ENCODE measurements at regions not wholly inside any gene's neighbourhood (a gene's known extent, or its start where the extent isn't known, plus 50 kb on each side); places are given as distances from the start of the nearest gene placed in this dataset.

DNA sequence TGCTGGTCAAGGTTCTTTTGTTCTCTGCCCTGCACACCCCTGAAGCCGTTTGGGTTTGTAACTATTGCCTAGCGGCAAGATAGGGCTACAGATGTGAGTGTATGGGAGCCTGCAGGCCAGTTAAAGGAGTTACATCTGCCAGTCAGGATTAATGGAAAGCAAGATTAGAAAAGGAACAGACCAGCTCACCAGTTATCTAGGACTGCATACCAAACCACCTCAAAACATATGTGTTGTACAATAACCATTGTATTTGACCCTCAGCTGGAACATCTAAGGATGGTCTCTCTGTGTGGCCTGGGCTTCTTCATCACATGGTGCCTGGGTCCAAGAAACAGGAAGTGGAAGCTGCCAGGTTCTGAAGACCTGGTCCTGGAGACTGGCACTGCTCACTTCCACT is 52.5 kb upstream of the FBXO28 start:
- no peak overlapping the region for H3K4ac ChIP-seq (ENCODE audit: low read depth in 1 of 2, low read length in 2 of 2)
- no peak overlapping the region for H3K18ac ChIP-seq (ENCODE audit: low read depth in 1 of 2, low read length in 2 of 2)
- H3K4me3 ChIP-seq (ENCODE audit: insufficient read depth in 1 of 2, low read depth in 1 of 2, low read length in 2 of 2) = no peak overlapping the region
- DNase-seq = no peak
- no peak overlapping the region for H2BK15ac ChIP-seq (ENCODE audit: low read depth, poor library complexity, severe bottlenecking)
- H2BK12ac ChIP-seq (ENCODE audit: low read length in 2 of 2) = no peak overlapping the region
- H2BK5ac ChIP-seq (ENCODE audit: low read depth, low read length, poor library complexity, severe bottlenecking) = no peak overlapping the region
- H4K8ac ChIP-seq (ENCODE audit: low read length) = no peak overlapping the region
- H4K91ac ChIP-seq (ENCODE audit: low read length) = no peak overlapping the region
- H3K79me1 ChIP-seq (replicated peaks; ENCODE audit: low read length, poor library complexity, severe bottlenecking) = no peaks in the 10 kb centered on the region
- 88% methylated on average over 2 of the region's 2 CpGs for WGBS
- H3K36me3 ChIP-seq (ENCODE audit: control insufficient read depth in 1 of 2, insufficient read depth in 2 of 2, low read depth in 1 of 2, low read length in 2 of 2) = no peaks in the 10 kb centered on the region
- peak overlapping the region; percentile 15 for H2AK5ac ChIP-seq (ENCODE audit: low read length, severe bottlenecking)
- no peak overlapping the region for H3K4me2 ChIP-seq (ENCODE audit: low read length, poor library complexity, severe bottlenecking)
- no peak overlapping the region for H3K27ac ChIP-seq (ENCODE audit: low read length, poor library complexity, severe bottlenecking)
- H3K4me1 ChIP-seq (ENCODE audit: control insufficient read depth, insufficient read depth, low read depth, low read length) = peaks cover 3% of the 10 kb centered on the region
- H2BK120ac ChIP-seq (ENCODE audit: low read depth, low read length) = no peak overlapping the region
- peaks cover 0 to 10% of the 10 kb centered on the region in 2 experiments for H3K27me3 ChIP-seq (ENCODE audit: control insufficient read depth in 1 of 2, insufficient read depth in 1 of 2, low read length in 2 of 2)
- no peak overlapping the region for H3K9ac ChIP-seq (ENCODE audit: low read length)
- H3K14ac ChIP-seq (ENCODE audit: low read length in 2 of 2) = no peak overlapping the region
- peaks cover 4% of the 10 kb centered on the region for H3K9me3 ChIP-seq (ENCODE audit: control insufficient read depth, low read length)
- no peak overlapping the region for H2AFZ ChIP-seq (ENCODE audit: low read depth, low read length)
- no peak overlapping the region for H3K23ac ChIP-seq (ENCODE audit: low read length in 2 of 2)

DNA sequence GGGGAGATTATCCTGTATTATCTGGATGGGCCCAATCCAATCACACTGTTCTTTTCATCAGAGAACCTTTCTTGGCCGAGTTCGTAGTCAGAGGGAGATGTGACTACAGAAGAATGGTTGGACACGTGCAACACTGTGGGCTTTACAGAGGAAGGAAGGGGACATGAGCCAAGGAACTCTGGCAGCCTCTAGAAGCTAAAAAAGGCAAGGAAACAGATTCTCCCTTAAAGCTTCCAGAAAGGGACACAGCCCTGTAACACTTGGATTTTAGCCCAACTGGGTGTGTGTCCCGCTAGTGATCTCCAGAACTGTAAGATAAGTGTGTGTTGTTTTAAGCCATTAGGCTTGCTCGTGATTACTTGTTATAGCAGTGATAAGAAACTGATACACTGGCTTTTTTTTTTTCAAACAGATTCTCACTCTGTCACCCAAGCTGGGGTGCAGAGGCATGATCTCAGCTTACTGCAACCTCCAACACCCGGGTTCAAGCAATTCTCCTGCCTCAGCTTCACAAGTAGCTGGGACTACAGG is 53.9 kb upstream of the FBXO28 start:
- H3K14ac ChIP-seq (ENCODE audit: low read length in 2 of 2) = no peak overlapping the region

DNA sequence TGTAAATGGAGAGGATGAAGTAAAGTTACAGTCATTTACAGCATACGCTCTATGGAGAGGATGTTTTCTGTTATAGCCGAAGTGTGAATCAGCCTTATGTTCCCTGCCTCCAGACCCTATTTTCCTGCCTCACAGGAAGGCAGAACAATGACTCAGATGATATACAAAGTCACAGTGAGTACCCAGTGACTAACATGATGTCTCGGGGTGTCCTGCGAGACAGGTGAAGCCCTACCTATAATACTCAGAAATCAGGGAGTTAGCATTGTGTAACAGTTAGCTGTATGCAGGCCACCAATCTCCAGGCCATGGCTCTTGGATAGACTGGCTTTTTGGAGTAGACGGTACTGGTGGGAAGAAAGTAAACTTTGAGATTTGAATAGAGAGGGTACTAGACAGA is 55.6 kb upstream of the FBXO28 start:
- Histone ChIP-seq H3K79me1 (replicated peaks; ENCODE audit: low read length, poor library complexity, severe bottlenecking) (no peaks in the 10 kb centered on the region), H2BK5ac (ENCODE audit: low read depth, low read length, poor library complexity, severe bottlenecking) (no peak overlapping the region), H4K8ac (ENCODE audit: low read length) (no peak overlapping the region), H3K36me3 (ENCODE audit: control insufficient read depth in 1 of 2, insufficient read depth in 2 of 2, low read depth in 1 of 2, low read length in 2 of 2) (no peaks in the 10 kb centered on the region), H3K4me2 (ENCODE audit: low read length, poor library complexity, severe bottlenecking) (no peak overlapping the region), H3K18ac (ENCODE audit: low read depth in 1 of 2, low read length in 2 of 2) (no peak overlapping the region), H3K4ac (ENCODE audit: low read depth in 1 of 2, low read length in 2 of 2) (no peak overlapping the region), H2AFZ (ENCODE audit: low read depth, low read length) (no peak overlapping the region), H3K14ac (ENCODE audit: low read length in 2 of 2) (no peak overlapping the region), H2BK120ac (ENCODE audit: low read depth, low read length) (no peak overlapping the region), H3K4me3 (ENCODE audit: insufficient read depth in 1 of 2, low read depth in 1 of 2, low read length in 2 of 2) (no peak overlapping the region), H3K23ac (ENCODE audit: low read length in 2 of 2) (no peak overlapping the region), H2BK15ac (ENCODE audit: low read depth, poor library complexity, severe bottlenecking) (no peak overlapping the region), H3K27ac (ENCODE audit: low read length, poor library complexity, severe bottlenecking) (no peak overlapping the region), H3K27me3 (ENCODE audit: control insufficient read depth in 1 of 2, insufficient read depth in 1 of 2, low read length in 2 of 2) (peaks cover 0 to 5% of the 10 kb centered on the region in 2 experiments), H3K4me1 (ENCODE audit: control insufficient read depth, insufficient read depth, low read depth, low read length) (no peaks in the 10 kb centered on the region), H4K91ac (ENCODE audit: low read length) (no peak overlapping the region), H2BK12ac (ENCODE audit: low read length in 2 of 2) (no peak overlapping the region), H2AK5ac (ENCODE audit: low read length, severe bottlenecking) (no peak overlapping the region), H3K9ac (ENCODE audit: low read length) (no peak overlapping the region), H3K9me3 (ENCODE audit: control insufficient read depth, low read length) (peaks cover 4% of the 10 kb centered on the region)
- WGBS = 67% methylated on average over 5 of the region's 5 CpGs
- DNase-seq = no peak

More for the DNA sequence above, 53.9 kb upstream of the FBXO28 start:
- Histone ChIP-seq H2BK5ac (ENCODE audit: low read depth, low read length, poor library complexity, severe bottlenecking) (no peak overlapping the region), H3K23ac (ENCODE audit: low read length in 2 of 2) (no peak overlapping the region), H2AK5ac (ENCODE audit: low read length, severe bottlenecking) (no peak overlapping the region), H4K8ac (ENCODE audit: low read length) (no peak overlapping the region), H3K9ac (ENCODE audit: low read length) (no peak overlapping the region), H3K4me1 (ENCODE audit: control insufficient read depth, insufficient read depth, low read depth, low read length) (peaks cover under 1% of the 10 kb centered on the region), H3K9me3 (ENCODE audit: control insufficient read depth, low read length) (peaks cover 4% of the 10 kb centered on the region), H2AFZ (ENCODE audit: low read depth, low read length) (no peak overlapping the region), H2BK120ac (ENCODE audit: low read depth, low read length) (no peak overlapping the region), H3K4me2 (ENCODE audit: low read length, poor library complexity, severe bottlenecking) (no peak overlapping the region), H3K36me3 (ENCODE audit: control insufficient read depth in 1 of 2, insufficient read depth in 2 of 2, low read depth in 1 of 2, low read length in 2 of 2) (no peaks in the 10 kb centered on the region), H3K18ac (ENCODE audit: low read depth in 1 of 2, low read length in 2 of 2) (no peak overlapping the region), H2BK15ac (ENCODE audit: low read depth, poor library complexity, severe bottlenecking) (no peak overlapping the region), H3K27me3 (ENCODE audit: control insufficient read depth in 1 of 2, insufficient read depth in 1 of 2, low read length in 2 of 2) (peaks cover 0 to 10% of the 10 kb centered on the region in 2 experiments), H2BK12ac (ENCODE audit: low read length in 2 of 2) (no peak overlapping the region), H3K79me1 (replicated peaks; ENCODE audit: low read length, poor library complexity, severe bottlenecking) (no peaks in the 10 kb centered on the region), H3K27ac (ENCODE audit: low read length, poor library complexity, severe bottlenecking) (no peak overlapping the region), H3K4me3 (ENCODE audit: insufficient read depth in 1 of 2, low read depth in 1 of 2, low read length in 2 of 2) (no peak overlapping the region), H3K4ac (ENCODE audit: low read depth in 1 of 2, low read length in 2 of 2) (no peak overlapping the region), H4K91ac (ENCODE audit: low read length) (no peak overlapping the region)
- 94% methylated on average over 4 of the region's 6 CpGs for WGBS
- no peak for DNase-seq

DNA sequence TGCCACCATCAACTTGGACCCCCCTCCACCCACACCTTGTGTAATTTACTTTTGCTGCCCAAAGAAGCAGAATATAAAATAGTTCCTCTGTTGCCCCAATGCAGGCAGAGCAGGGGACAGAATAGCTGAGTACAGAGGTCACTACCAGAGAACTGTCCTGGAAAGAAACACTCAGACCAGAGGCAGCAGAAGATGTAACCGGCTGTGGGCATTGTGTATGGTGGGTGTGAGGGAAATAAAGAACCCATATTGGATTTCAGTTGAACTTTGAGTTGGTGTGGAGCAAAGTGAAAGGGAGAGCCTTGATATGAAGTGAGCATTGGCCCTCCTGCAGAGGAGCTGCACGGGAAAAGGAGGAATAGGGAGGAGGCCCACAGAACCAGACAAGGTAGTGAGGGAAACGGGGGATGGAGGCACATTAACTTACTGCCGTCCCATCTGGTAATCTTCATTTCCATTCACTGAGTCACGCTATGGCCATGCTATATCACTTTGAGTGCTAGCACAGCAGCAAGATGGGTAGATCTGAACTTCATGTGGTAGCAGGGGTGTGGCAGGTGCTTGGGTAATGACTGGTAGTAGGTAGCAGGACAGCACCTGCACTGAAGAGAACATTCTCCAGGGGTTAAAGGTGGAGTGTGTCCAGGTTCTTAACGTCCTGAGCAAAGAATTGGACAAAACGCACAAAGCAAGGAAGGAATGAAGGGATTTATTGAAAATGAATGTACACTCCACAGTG is 56.3 kb upstream of the FBXO28 start:
- Histone ChIP-seq H3K18ac (ENCODE audit: low read depth in 1 of 2, low read length in 2 of 2) (no peak overlapping the region), H3K14ac (ENCODE audit: low read length in 2 of 2) (peak overlapping the region in 1 of 2 experiments; percentile 13), H2AK5ac (ENCODE audit: low read length, severe bottlenecking) (no peak overlapping the region), H4K8ac (ENCODE audit: low read length) (no peak overlapping the region), H3K9me3 (ENCODE audit: control insufficient read depth, low read length) (peaks cover 4% of the 10 kb centered on the region), H2BK12ac (ENCODE audit: low read length in 2 of 2) (no peak overlapping the region), H2AFZ (ENCODE audit: low read depth, low read length) (no peak overlapping the region), H3K4me3 (ENCODE audit: insufficient read depth in 1 of 2, low read depth in 1 of 2, low read length in 2 of 2) (no peak overlapping the region), H2BK5ac (ENCODE audit: low read depth, low read length, poor library complexity, severe bottlenecking) (no peak overlapping the region), H3K27ac (ENCODE audit: low read length, poor library complexity, severe bottlenecking) (no peak overlapping the region), H4K91ac (ENCODE audit: low read length) (no peak overlapping the region), H2BK120ac (ENCODE audit: low read depth, low read length) (no peak overlapping the region), H3K79me1 (replicated peaks; ENCODE audit: low read length, poor library complexity, severe bottlenecking) (no peaks in the 10 kb centered on the region), H3K23ac (ENCODE audit: low read length in 2 of 2) (no peak overlapping the region), H3K27me3 (ENCODE audit: control insufficient read depth in 1 of 2, insufficient read depth in 1 of 2, low read length in 2 of 2) (peaks cover 0 to under 1% of the 10 kb centered on the region in 2 experiments), H3K4ac (ENCODE audit: low read depth in 1 of 2, low read length in 2 of 2) (no peak overlapping the region), H3K36me3 (ENCODE audit: control insufficient read depth in 1 of 2, insufficient read depth in 2 of 2, low read depth in 1 of 2, low read length in 2 of 2) (no peaks in the 10 kb centered on the region), H2BK15ac (ENCODE audit: low read depth, poor library complexity, severe bottlenecking) (no peak overlapping the region), H3K4me1 (ENCODE audit: control insufficient read depth, insufficient read depth, low read depth, low read length) (peaks cover 1% of the 10 kb centered on the region), H3K9ac (ENCODE audit: low read length) (no peak overlapping the region), H3K4me2 (ENCODE audit: low read length, poor library complexity, severe bottlenecking) (no peak overlapping the region)
- no peak for DNase-seq
- 84% methylated on average over 7 of the region's 7 CpGs for WGBS

All from mesenchymal stem cell (in vitro differentiated cells and primary cell).